Spleen (tissue), 7 donors: ENCODE measurements at regions not wholly inside any gene's neighbourhood (a gene's known extent, or its start where the extent isn't known, plus 50 kb on each side); places are given as distances from the start of the nearest gene placed in this dataset.

Source experiments
- POLR2A ChIP-seq, 3 donors: fragments of 450-650 bp; IDR thresholded peaks; one replicate each; pipeline ENCODE4 v1.5.1; 2017; ENCODE audit warnings: antibody characterized with exemption in 3 of 3, mild to moderate bottlenecking in 1 of 3
- TF ChIP-seq, protein P1 (sequence below), 11 experiments: fragments of 200-600 bp in 7 of 11; fragments of 450-650 bp in 4 of 11; sonication (generic) in 4 of 11; IDR thresholded peaks in 8 of 11; conservative IDR thresholded peaks in 3 of 11; 1 replicate in 7 of 11; 2 replicates in 4 of 11; pipeline versions ENCODE4 v1.4.0 to v1.8.0; 2016 to 2021; ENCODE audit warnings: antibody characterized with exemption in 11 of 11, inconsistent platforms in 4 of 11, mild to moderate bottlenecking in 1 of 11
- donor health status: DM: no; HTN: no; CAD: no; lungs with moderate emphysema.
- donor health status: DM: no; HTN: no; CAD: no.
- donor health status: DM: no; HTN: no; CAD: no.

DNA sequence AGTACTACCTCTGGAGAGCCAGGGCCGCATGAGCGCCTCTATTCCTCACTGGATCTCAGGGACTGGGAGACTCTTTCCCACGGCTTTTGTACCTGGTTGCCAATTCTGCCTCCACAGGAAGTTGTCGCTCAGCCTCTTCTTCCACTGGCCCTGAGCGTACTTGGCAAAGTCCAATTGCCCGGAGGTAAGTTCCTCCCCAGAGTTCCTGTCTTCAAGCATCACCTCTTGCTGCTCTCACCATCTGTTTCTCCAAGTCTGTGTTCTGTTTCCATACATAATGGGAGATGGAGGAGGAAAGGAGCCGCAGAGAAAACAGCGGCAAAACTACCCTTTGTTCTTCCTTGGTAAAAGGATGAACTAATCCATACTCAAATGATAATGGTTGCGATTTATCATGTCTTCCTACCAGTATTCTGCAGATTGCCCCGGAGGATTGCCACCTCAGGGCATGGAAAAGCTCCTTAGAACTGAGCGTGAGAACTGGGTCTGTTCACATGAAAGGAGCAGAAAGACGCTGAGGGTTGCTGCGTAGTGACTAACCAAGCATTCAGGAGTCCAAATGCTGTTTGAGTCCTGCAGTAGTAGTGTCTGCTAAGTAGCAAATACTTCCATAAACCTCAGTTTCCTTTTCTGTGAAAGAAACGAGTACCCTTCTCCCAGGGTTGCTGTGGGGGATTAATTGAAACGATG is 170.2 kb upstream of the GLI3 start:
- TF ChIP-seq, protein P1, sequence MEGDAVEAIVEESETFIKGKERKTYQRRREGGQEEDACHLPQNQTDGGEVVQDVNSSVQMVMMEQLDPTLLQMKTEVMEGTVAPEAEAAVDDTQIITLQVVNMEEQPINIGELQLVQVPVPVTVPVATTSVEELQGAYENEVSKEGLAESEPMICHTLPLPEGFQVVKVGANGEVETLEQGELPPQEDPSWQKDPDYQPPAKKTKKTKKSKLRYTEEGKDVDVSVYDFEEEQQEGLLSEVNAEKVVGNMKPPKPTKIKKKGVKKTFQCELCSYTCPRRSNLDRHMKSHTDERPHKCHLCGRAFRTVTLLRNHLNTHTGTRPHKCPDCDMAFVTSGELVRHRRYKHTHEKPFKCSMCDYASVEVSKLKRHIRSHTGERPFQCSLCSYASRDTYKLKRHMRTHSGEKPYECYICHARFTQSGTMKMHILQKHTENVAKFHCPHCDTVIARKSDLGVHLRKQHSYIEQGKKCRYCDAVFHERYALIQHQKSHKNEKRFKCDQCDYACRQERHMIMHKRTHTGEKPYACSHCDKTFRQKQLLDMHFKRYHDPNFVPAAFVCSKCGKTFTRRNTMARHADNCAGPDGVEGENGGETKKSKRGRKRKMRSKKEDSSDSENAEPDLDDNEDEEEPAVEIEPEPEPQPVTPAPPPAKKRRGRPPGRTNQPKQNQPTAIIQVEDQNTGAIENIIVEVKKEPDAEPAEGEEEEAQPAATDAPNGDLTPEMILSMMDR (IDR thresholded peaks at IDR 0.05 in 8 of 11, conservative IDR thresholded peaks at IDR 0.05 in 3 of 11), result no peak
- TF ChIP-seq POLR2A (IDR thresholded peaks at IDR 0.05), result no peak
